Stimulated activated effector memory CD8-positive, alpha-beta T cell treated with anti-CD3 and anti-CD28 coated beads, Interleukin-12 subunit alpha, Interleukin-12 subunit beta, amount 100 ng/mL, for 72 hours (primary cell): ENCODE measurements at regions not wholly inside any gene's neighbourhood (a gene's known extent, or its start where the extent isn't known, plus 50 kb on each side); places are given as distances from the start of the nearest gene placed in this dataset.
"Not testable (repeated sequence)": the region's sequence is repeated elsewhere in the genome, so short reads cannot be mapped to it uniquely, and the experiment has no call there.

ENCODE experiments used
- ATAC-seq: fragments of 150-1000 bp; cut with Tn5 transposase; 2 replicates; pipeline ENCODE4 v1.10.0; 2021
- DNase-seq, 2 donors: peaks; one replicate each; pipeline ENCODE4 v3.0.0; 2021 to 2022; ENCODE audit warnings: low spot score in 2 of 2
- H3K27ac Mint-ChIP-seq: one replicate; pipeline ENCODE4 v1.8.0; 2022; ENCODE audit warnings: mild to moderate bottlenecking, mixed read lengths
- H3K36me3 Mint-ChIP-seq: one replicate; pipeline ENCODE4 v1.8.0; 2022; ENCODE audit warnings: mild to moderate bottlenecking, mixed read lengths
- H3K4me1 Mint-ChIP-seq: one replicate; pipeline ENCODE4 v1.8.0; 2022; ENCODE audit warnings: mixed read lengths
- H3K4me3 Mint-ChIP-seq: one replicate; pipeline ENCODE4 v1.8.0; 2022; ENCODE audit warnings: mild to moderate bottlenecking, mixed read lengths
- H3K9me3 Mint-ChIP-seq: one replicate; pipeline ENCODE4 v1.8.0; 2022; ENCODE audit warnings: mixed read lengths

DNA sequence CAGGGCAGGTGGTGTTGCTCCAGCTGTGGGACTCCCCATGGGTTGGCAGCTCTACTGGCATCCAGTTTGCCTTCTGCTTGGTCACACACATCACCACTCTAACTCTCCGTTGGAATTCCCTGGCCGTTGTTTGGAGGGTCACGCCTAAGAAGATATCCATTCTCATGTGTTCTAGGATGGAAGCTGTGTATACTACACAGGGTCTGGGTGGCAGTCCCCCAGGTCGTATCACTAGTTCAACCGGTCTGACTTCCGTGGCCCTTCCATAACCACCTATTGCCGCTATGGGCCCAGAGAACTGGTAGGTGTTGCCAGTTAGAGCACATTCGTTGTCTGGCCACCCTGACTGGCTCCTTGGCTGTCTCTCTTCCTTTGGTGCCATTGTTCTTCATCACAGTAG lies 456.3 kb downstream of the TMEM121 start:
- H3K9me3 Mint-ChIP-seq: peaks cover 5% of the 10 kb centered on the region
- H3K27ac Mint-ChIP-seq: peak overlapping the region; percentile 88
- ATAC-seq (no peak), DNase-seq (no peak)
- no peak overlapping the region for H3K4me3 Mint-ChIP-seq
- peaks cover 54% of the 10 kb centered on the region for H3K4me1 Mint-ChIP-seq
- peaks cover 5% of the 10 kb centered on the region for H3K36me3 Mint-ChIP-seq

DNA sequence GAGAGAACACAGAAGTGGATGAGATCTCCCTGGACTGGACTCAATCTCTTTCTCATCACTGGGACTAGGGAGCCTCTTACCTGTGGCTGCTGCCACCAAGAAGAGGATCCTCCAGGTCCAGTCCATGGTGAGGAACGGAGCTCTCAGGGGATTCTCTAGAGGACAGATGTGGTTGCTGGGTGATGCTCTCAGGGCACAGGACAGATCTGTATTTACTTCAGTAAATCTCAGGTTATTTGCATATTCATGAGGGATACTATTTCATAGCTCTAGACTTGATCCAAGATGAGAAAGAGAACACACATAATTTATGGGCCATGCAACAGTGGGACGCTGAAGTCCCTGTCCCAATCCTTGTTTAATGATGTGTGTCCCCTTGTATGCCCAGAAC lies 460.5 kb downstream of the TMEM121 start:
- peaks cover 59% of the 10 kb centered on the region for H3K4me1 Mint-ChIP-seq
- H3K27ac Mint-ChIP-seq: peak overlapping the region; percentile 63
- peak; percentile 29 for ATAC-seq
- DNase-seq: no peak
- no peaks in the 10 kb centered on the region for H3K9me3 Mint-ChIP-seq
- peaks cover 5% of the 10 kb centered on the region for H3K36me3 Mint-ChIP-seq
- peak overlapping the region; percentile 70 for H3K4me3 Mint-ChIP-seq

DNA sequence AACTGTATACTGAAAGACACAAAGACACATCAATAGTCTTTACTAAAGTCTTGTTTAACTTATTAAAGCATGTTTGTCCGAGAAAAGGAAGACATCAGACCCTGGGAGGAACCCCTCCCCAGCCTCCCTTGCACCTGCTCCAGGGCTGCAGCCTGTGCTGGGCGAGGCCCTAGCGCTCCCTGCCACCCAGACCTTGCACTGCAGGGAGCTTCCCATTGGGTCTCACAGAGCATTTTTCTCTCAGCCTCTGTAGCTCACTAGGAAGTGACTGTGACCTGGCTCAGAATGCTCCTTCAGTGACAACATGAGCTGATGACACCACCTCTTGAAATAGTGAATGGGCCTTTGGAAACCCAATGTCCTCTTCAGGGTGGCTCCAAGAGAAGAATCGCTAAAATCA lies 461.2 kb downstream of the TMEM121 start:
- Mint-ChIP-seq H3K27ac (peak overlapping the region; percentile 26), H3K4me1 (peaks cover 58% of the 10 kb centered on the region), H3K9me3 (no peaks in the 10 kb centered on the region), H3K4me3 (peak overlapping the region; percentile 70), H3K36me3 (peaks cover 5% of the 10 kb centered on the region)
- DNase-seq (no peak), ATAC-seq (peak; percentile 42)

DNA sequence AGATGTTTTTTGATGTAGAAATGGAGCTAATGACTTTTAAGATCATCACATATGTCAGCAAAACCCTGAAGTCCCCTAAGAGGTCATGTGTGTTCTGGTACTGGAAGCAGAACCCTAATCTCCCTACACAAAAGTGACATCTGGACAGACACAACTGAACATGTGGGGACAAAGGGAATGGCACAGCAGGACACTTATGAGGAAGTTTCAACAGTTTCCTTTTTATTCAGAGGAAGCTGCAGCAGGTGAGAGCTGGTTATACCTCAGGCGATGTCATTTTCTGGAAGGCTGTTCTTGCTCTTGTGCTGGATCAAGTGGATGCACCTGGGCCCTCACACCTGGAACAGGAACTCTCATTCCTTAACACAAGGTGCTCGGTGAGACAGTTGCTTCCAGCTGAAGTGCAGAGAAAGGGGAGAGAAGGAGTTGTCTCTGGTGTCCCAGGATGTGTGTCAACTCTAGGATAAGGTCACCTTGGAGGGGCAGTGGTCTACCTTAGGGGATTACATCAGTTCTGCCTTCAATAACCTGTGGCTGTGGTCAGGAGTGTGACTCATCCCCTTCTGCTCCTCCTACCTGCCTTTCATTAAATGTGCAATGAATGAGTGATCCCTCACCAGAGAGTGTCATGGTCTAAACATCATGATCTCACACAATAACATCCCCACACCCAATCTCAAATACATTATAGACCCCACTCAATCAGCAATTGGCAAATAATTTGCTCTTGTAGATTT lies 463.4 kb downstream of the TMEM121 start:
- peaks cover 70% of the 10 kb centered on the region for H3K4me1 Mint-ChIP-seq
- H3K27ac Mint-ChIP-seq: peak overlapping the region; percentile 78
- H3K4me3 Mint-ChIP-seq: no peak overlapping the region
- no peaks in the 10 kb centered on the region for H3K9me3 Mint-ChIP-seq
- ATAC-seq: peak; percentile 90
- peak in 1 of 2 donors; percentile 63 for DNase-seq
- H3K36me3 Mint-ChIP-seq: no peaks in the 10 kb centered on the region

DNA sequence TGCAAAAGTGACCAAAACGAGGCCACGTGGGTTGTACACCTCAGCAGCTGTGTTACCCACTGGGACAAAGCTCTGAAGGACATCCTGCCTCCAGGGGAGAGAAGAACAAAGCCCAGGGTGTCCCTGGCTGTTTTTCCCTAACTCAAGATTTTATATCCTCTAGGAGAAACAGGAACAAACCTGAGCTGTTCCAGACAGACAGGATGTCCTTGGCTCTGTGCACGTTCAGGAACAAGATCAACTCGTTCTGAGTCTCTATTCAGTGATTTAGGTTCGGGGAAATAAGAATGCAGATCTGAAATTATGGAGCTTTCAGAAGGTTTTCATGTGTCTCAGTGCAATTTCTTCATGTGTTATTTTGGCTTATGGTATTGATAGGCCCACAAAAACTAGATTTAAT lies 465.3 kb downstream of the TMEM121 start:
- H3K4me1 Mint-ChIP-seq: peaks cover 62% of the 10 kb centered on the region
- H3K36me3 Mint-ChIP-seq, H3K4me3 Mint-ChIP-seq, H3K27ac Mint-ChIP-seq, H3K9me3 Mint-ChIP-seq, ATAC-seq: not testable (repeated sequence)
- DNase-seq: peak in 1 of 2 donors; percentile 41

DNA sequence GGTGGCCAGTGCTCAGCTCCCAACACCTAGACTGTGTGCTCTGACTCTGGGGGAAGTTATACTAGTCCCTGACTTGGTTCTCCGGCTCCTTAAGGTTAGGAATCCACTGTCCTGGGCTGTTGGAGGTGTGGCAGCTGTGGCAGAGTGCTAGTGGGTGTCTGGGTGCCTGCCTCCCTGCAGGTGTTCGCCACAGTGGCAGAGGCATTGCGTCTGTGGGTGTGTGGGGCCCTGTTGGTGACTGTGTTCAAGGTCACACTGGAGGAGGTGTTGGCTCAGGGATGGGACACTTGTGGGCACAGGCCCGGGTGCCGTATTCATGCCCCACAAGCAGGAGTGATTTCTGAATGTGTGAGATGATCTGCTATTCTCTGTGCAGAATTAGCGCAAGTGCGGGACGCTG lies 467.4 kb downstream of the TMEM121 start:
- ATAC-seq (peak; percentile 81), DNase-seq (peak in 1 of 2 donors; percentile 48)
- no peaks in the 10 kb centered on the region for H3K9me3 Mint-ChIP-seq
- H3K27ac Mint-ChIP-seq: peak overlapping the region; percentile 40
- peaks cover 50% of the 10 kb centered on the region for H3K4me1 Mint-ChIP-seq
- peak overlapping the region; percentile 35 for H3K4me3 Mint-ChIP-seq
- H3K36me3 Mint-ChIP-seq: no peaks in the 10 kb centered on the region

DNA sequence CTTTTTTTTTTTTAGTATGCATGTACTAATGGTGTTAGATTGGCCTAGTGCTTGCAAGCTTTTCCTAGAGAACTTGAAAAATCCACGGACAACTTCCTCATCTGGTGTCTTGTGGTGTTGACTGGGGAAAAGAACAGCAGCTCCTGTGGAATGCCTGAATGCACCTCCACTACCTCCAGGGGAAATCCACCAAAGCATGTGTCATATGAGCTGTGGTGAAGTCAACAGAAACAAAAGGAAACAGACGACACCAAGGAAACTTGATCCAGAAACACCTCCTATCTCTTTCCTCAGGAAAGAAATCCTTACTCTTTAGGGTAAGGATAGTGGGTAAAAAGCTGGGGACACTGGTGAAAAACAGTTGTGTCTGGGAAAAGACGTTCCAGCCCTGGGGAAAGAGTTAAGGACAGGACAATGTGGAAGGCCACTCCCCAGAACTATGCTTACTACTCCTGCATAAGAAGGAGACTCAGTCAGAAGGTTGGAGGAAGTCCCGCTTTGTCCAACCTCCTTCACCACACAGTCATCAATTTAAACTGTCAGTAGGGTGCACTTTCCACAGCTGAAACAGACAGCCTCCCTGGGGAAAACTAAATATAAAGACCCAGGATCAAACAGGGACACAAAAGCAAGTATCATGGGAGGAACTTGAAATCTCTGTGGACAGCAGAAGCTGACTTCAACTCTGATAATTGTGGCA lies 468.8 kb downstream of the TMEM121 start:
- H3K9me3 Mint-ChIP-seq, H3K4me3 Mint-ChIP-seq, ATAC-seq, DNase-seq, H3K36me3 Mint-ChIP-seq: not testable (repeated sequence)
- H3K27ac Mint-ChIP-seq: peak overlapping the region; percentile 40
- H3K4me1 Mint-ChIP-seq: peaks cover 53% of the 10 kb centered on the region

DNA sequence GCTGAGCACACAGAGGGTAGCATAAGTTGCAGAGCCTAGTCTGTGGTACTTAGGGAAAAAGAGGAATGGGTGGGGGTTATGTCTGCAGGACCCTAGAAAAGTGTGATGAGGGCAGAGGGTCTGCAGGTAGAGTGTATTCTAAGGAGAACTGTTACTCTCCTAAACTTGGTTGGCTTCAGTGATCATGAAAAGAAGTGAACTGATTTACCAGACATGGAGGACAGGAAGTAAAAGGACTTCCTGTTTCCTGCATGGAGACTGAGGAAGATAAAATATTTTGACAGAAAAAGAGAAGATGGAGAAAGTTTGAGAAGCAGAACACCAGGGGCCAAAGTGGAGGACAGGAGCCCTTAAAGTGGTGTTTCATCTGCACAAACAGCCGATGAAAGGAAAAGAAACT lies 472.2 kb downstream of the TMEM121 start:
- H3K9me3 Mint-ChIP-seq, DNase-seq, H3K36me3 Mint-ChIP-seq, ATAC-seq: not testable (repeated sequence)
- Mint-ChIP-seq H3K4me1 (peaks cover 54% of the 10 kb centered on the region), H3K4me3 (peak overlapping the region; percentile 49), H3K27ac (peak overlapping the region; percentile 56)

DNA sequence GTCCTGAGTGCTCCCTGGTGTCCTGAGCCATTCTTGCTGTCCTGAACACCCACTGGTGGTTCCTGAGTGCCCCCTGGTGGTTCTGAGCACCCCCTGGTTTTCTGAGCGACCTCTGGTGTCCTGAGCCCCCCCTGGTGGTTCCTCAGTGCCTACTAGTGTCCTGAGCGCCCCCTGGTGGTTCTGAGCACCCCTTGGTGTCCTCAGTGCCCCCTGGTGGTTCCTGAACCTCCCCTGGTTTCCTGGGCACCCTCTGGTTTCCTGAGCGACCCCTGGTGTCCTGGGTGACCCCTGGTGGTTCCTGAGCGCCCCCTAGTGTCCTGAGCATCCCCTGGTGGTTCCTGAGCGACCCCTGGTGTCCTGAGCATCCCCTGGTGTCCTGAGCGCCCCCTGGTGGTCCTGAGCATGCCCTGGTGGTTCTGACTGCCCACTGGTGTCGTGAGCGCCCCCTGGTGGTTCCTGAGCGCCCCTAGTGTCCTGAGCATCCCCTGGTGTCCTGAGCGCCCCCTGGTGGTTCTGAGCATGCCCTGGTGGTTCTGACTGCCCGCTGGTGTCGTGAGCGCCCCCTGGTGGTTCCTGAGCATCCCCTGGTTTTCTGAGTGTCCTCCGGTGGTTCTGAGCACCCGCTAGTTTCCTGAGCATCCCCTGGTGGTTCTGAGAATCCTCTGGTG lies 473.1 kb downstream of the TMEM121 start:
- peak overlapping the region; percentile 56 for H3K27ac Mint-ChIP-seq
- H3K9me3 Mint-ChIP-seq: no peaks in the 10 kb centered on the region

DNA sequence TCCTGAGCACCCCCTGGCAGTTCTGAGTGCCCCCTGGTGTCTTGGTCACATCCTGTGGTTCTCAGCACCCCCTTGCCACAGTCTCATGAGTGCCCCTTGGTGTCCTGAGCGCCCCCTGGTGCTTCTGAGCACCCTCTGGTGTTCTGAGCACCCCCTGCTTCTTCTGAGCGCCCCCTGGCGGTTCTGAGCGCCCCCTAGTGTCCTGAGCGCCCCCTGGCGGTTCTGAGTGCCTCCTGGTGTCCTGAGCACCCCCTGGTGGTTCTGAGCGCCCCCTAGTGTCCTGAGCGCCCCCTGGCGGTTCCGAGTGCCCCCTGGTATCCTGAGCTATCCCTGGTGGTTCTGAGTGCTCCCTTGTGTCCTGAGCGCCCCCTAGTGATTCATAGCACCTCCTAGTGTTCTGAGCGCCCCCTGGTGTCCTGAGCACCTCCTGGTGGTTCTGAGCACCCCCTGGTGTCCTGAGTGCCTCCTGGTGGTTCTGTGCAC lies 473.7 kb downstream of the TMEM121 start:
- peak overlapping the region; percentile 56 for H3K27ac Mint-ChIP-seq
- peaks cover 14% of the 10 kb centered on the region for H3K36me3 Mint-ChIP-seq
- H3K4me1 Mint-ChIP-seq: peaks cover 50% of the 10 kb centered on the region
- not testable (repeated sequence) for H3K4me3 Mint-ChIP-seq, H3K9me3 Mint-ChIP-seq
- DNase-seq: peak; percentile 43 to 88
- ATAC-seq: peak; percentile 65

More for the DNA sequence above, 473.1 kb downstream of the TMEM121 start:
- peak overlapping the region; percentile 49 for H3K4me3 Mint-ChIP-seq
- peak; percentile 66 to 89 for DNase-seq
- H3K36me3 Mint-ChIP-seq: peaks cover 10% of the 10 kb centered on the region
- H3K4me1 Mint-ChIP-seq: peaks cover 46% of the 10 kb centered on the region
- peak; percentile 90 for ATAC-seq

DNA sequence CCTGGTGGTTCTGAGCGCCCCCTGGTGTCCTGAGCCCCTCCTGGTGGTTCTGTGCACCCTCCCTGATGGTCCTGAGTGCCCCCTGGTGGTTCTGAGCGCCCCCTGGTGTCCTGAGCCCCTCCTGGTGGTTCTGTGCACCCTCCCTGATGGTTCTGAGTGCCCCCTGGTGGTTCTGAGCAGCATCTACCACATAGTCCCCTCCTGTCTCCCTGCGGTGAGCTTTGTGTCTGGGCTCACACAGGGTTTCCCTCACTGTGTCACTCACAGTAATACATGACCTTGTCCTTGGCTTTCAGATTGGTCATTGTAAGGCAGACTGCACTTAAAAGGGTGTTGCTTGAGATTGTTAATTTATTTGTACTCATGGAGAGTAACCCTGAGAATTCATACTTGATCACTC lies 474.9 kb downstream of the TMEM121 start:
- H3K9me3 Mint-ChIP-seq, H3K4me3 Mint-ChIP-seq, DNase-seq: not testable (repeated sequence)
- peak overlapping the region; percentile 48 for H3K27ac Mint-ChIP-seq
- peaks cover 53% of the 10 kb centered on the region for H3K4me1 Mint-ChIP-seq
- H3K36me3 Mint-ChIP-seq: peaks cover 17% of the 10 kb centered on the region
- peak; percentile 62 for ATAC-seq

DNA sequence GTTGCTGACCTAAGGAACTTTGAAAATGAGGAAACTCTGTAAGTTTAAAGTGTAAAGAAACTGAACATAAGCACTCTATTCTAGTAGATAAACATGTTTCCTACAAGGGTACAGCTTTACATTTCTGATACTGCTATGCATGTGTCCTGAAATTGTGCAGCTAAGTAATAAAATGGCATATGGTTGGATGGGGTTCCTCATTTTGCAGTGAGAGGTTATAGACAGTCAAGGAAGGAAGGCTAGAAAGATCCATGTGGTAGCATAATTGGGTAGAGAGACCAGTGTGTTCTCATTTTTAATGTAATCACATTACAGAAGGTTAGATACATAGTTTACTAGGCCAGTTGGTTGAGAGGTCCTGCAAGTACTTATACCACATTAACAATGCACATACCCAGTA lies 477.0 kb downstream of the TMEM121 start:
- ATAC-seq: no peak
- H3K36me3 Mint-ChIP-seq: peaks cover 17% of the 10 kb centered on the region
- H3K27ac Mint-ChIP-seq: peak overlapping the region; percentile 23
- no peaks in the 10 kb centered on the region for H3K9me3 Mint-ChIP-seq
- DNase-seq: no peak
- no peak overlapping the region for H3K4me3 Mint-ChIP-seq
- H3K4me1 Mint-ChIP-seq: peaks cover 59% of the 10 kb centered on the region

DNA sequence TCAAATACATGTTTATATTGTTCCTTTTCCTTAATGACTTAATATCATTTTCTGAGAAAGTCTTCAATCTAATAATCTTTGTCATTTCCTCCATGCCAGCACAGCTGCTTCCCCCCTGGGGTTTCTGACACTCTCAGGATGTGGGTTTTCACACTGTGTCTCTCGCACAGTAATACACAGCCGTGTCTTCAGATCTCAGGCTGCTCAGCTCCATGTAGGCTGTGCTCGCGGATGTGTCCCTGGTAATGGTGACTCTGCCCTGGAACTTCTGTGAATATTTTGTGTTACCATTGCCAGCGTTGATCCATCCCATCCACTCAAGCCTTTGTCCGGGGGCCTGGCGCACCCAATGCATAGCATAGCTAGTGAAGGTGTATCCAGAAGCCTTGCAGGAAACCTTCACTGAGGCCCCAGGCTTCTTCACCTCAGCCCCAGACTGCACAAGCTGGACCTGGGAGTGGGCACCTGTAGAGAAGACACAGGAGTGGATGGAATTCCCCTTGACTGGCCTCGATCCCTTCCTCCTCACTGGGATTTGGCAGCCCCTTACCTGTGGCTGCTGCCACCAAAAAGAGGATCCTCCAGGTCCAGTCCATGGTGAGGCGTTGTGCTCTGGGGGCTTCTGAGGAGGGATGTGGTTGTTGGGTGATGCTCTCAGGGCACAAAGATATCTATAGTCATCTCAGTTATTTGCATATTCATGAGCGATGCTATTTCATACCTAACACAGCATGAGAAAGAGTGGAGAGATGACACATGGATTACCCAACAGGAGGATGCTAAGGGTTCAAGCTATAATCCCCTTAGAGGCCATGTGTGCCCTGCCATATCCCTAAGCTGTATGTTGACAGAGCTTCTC lies 478.8 kb downstream of the TMEM121 start:
- DNase-seq: peak; percentile 49 to 84
- not testable (repeated sequence) for H3K9me3 Mint-ChIP-seq, H3K36me3 Mint-ChIP-seq
- peak; percentile 93 for ATAC-seq
- peak overlapping the region; percentile 84 for H3K27ac Mint-ChIP-seq
- H3K4me1 Mint-ChIP-seq: peaks cover 42% of the 10 kb centered on the region
- peak overlapping the region; percentile 65 for H3K4me3 Mint-ChIP-seq

DNA sequence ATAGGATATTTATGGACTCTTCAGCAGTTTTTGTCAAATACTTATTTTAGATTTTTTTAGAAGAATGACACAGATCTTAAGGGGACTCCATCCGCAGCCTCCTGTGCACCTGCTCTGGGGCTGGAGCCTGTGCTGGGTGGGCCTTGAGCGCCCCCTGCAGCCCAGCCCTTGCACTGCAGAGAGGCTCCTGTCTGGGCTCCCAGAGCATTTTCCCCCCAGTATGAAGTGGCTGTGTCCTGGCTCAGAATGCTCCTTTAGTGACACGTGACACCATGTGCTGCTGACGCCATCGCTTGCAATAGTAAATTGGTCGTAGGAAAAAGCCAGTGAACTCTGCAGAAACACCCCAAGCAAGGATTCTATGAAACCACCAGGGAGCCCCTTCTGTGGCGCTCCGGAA lies 479.7 kb downstream of the TMEM121 start:
- ATAC-seq, H3K36me3 Mint-ChIP-seq, H3K9me3 Mint-ChIP-seq: not testable (repeated sequence)
- DNase-seq: peak in 1 of 2 donors; percentile 73
- Mint-ChIP-seq H3K4me1 (peaks cover 42% of the 10 kb centered on the region), H3K4me3 (peak overlapping the region; percentile 65), H3K27ac (peak overlapping the region; percentile 84)
